ENCODE measurements at regions not wholly inside any gene's neighbourhood (a gene's known extent, or its start where the extent isn't known, plus 50 kb on each side); places are given as distances from the start of the nearest gene placed in this dataset.

DNA sequence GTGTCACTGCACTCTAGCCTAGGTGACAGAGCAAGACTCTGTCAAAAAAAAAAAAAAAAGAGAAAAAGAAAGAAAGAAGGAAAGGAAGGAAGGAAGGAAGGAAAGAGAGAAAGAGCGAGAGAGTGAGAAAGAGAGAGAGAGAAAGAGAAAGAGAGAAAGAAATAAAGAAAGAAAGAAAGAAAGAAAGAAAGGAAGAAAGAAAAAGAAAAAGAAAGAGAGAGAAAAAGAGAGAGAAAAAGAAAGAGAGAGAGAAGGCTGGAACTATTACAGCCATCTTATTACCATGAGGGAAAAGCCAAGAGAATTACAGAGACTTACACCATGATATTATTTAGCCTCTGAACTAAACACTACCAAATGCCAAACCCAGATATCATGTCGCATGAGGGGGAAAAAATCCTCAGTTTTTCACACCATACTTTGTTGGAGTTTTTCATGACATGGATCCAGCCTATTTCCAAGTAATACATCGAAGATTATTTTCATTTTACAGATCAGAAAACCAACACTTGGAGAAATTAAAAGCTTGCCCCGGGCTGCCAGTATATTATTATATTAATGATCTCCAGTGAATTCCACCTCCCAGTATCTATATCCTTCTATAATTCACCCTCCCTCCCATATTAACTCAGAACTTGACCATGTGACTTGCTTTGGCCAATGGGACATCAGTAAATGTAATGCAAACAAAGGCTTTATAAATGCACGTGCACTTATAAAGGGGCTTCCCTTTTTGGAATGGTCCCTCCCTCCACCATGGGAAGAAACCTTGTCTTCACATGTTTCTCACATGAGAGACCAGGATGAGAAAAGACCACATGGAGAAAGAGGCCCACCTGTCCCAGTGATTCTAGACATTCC is 148.6 kb downstream of the MIS18A start:
- no peak for TF ChIP-seq POLR2AphosphoS5 (IDR thresholded peaks at IDR 0.05; ENCODE audit: low read depth, low read length)
- TF ChIP-seq TAF1 (IDR thresholded peaks at IDR 0.05; ENCODE audit: borderline replicate concordance, insufficient read depth, low read length): no peak
- no peak for TF ChIP-seq FOXP2 (optimal IDR thresholded peaks at IDR 0.05; ENCODE audit: borderline replicate concordance, extremely low read depth, extremely low read length, insufficient read depth)
- TF ChIP-seq, protein P1, sequence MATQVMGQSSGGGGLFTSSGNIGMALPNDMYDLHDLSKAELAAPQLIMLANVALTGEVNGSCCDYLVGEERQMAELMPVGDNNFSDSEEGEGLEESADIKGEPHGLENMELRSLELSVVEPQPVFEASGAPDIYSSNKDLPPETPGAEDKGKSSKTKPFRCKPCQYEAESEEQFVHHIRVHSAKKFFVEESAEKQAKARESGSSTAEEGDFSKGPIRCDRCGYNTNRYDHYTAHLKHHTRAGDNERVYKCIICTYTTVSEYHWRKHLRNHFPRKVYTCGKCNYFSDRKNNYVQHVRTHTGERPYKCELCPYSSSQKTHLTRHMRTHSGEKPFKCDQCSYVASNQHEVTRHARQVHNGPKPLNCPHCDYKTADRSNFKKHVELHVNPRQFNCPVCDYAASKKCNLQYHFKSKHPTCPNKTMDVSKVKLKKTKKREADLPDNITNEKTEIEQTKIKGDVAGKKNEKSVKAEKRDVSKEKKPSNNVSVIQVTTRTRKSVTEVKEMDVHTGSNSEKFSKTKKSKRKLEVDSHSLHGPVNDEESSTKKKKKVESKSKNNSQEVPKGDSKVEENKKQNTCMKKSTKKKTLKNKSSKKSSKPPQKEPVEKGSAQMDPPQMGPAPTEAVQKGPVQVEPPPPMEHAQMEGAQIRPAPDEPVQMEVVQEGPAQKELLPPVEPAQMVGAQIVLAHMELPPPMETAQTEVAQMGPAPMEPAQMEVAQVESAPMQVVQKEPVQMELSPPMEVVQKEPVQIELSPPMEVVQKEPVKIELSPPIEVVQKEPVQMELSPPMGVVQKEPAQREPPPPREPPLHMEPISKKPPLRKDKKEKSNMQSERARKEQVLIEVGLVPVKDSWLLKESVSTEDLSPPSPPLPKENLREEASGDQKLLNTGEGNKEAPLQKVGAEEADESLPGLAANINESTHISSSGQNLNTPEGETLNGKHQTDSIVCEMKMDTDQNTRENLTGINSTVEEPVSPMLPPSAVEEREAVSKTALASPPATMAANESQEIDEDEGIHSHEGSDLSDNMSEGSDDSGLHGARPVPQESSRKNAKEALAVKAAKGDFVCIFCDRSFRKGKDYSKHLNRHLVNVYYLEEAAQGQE (IDR thresholded peaks at IDR 0.05; ENCODE audit: insufficient read depth in 1 of 2, low read depth in 2 of 2, low read length in 2 of 2): no peak
- TF ChIP-seq SIN3A (IDR thresholded peaks at IDR 0.05; ENCODE audit: borderline replicate concordance, insufficient read depth, low read length): no peak

DNA sequence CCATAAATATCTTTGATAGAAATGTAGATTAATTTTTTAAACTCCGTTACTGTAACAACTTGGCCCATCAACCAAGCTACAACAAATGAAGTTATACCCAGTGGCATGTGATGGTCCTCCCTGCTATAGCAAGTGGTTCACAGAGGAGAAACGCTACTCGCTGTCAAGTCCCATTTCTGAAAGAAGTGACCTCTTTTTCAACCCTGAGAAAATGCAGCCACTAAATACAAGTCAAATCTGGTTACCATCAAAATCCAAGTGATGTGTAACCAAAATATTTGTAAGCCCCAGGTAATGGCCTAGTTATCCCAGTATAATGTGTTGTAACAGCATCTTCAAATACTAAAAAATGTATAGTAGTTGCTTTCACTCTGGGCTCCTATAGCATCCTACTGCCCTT is 151.8 kb downstream of the MIS18A start:
- TF ChIP-seq SIN3A (IDR thresholded peaks at IDR 0.05; ENCODE audit: borderline replicate concordance, insufficient read depth, low read length): no peak
- TF ChIP-seq, protein P1 (IDR thresholded peaks at IDR 0.05; ENCODE audit: insufficient read depth in 1 of 2, low read depth in 2 of 2, low read length in 2 of 2): no peak
- no peak for TF ChIP-seq FOXP2 (optimal IDR thresholded peaks at IDR 0.05; ENCODE audit: borderline replicate concordance, extremely low read depth, extremely low read length, insufficient read depth)

DNA sequence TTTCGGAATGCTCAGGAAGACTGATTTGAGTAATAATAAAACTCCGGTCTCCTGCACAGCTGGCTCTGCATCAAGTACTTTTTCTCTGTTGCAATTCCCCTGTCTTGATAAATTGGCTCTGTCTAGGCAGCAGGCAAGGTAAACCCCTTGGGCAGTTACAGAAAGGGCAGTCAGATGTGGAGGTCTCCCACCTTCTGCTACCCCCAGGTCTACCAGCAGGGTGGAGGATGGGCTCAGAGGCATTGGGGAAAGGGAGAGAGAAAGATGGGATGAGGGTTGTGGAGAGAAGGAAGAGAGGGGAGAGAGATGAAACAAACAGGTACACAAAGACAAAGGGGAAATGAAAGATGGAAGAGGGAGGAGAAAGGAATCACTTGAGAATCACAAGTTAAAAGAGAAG is 156.8 kb downstream of the MIS18A start:
- TF ChIP-seq, protein P1 (IDR thresholded peaks at IDR 0.05; ENCODE audit: insufficient read depth in 1 of 2, low read depth in 2 of 2, low read length in 2 of 2): no peak
- TF ChIP-seq TAF1 (IDR thresholded peaks at IDR 0.05; ENCODE audit: borderline replicate concordance, insufficient read depth, low read length): no peak
- TF ChIP-seq SIN3A (IDR thresholded peaks at IDR 0.05; ENCODE audit: borderline replicate concordance, insufficient read depth, low read length): no peak
- TF ChIP-seq FOXP2 (optimal IDR thresholded peaks at IDR 0.05; ENCODE audit: borderline replicate concordance, extremely low read depth, extremely low read length, insufficient read depth): no peak
- TF ChIP-seq POLR2AphosphoS5 (IDR thresholded peaks at IDR 0.05; ENCODE audit: low read depth, low read length): no peak

DNA sequence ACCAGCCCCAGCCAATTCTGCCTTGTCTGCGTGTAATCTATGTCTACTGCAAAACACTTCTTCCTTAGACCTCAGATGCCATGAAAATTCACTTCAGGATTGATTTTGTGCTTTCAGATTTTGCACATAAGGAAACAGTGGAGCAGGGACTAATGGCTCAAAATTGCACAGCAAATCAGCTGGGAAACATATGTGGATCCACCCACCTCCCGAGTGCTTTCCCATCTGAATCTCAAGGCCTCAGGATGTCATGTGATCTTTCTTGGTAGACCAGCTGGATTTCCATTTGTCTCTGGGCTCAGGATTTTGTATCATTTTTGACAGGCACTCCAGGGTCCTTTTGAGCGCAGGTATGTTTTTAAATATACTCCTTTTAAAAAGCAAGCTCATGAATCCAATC is 158.6 kb downstream of the MIS18A start:
- no peak for TF ChIP-seq POLR2AphosphoS5 (IDR thresholded peaks at IDR 0.05; ENCODE audit: low read depth, low read length)
- no peak for TF ChIP-seq TAF1 (IDR thresholded peaks at IDR 0.05; ENCODE audit: borderline replicate concordance, insufficient read depth, low read length)
- no peak for TF ChIP-seq FOXP2 (optimal IDR thresholded peaks at IDR 0.05; ENCODE audit: borderline replicate concordance, extremely low read depth, extremely low read length, insufficient read depth)
- no peak for TF ChIP-seq SIN3A (IDR thresholded peaks at IDR 0.05; ENCODE audit: borderline replicate concordance, insufficient read depth, low read length)
- TF ChIP-seq, protein P1 (IDR thresholded peaks at IDR 0.05; ENCODE audit: insufficient read depth in 1 of 2, low read depth in 2 of 2, low read length in 2 of 2): no peak

All from PFSK-1 (cell line).